GM18868 (cell line): ENCODE measurements at regions not wholly inside any gene's neighbourhood (a gene's known extent, or its start where the extent isn't known, plus 50 kb on each side); places are given as distances from the start of the nearest gene placed in this dataset.
"Not testable (repeated sequence)": the region's sequence is repeated elsewhere in the genome, so short reads cannot be mapped to it uniquely, and the experiment has no call there.

ENCODE experiments used
- ATAC-seq: cut with Tn5 transposase; IDR thresholded peaks from one replicate; pipeline ENCODE4 v1.9.1; 2021; ENCODE audit warnings: mild to moderate bottlenecking, moderate library complexity; ENCODE audit not compliant: unreplicated experiment

- ATAC-seq, result no peak
Measured at GRCh38 chr16:76964464-76965154, 226.4 kb upstream of the MON1B start.

GRCh38 chr16:76970087-76970744, 220.8 kb upstream of the MON1B start:
- no peak for ATAC-seq

- ATAC-seq, result no peak
Measured at GRCh38 chr16:76970745-76971099, 220.3 kb upstream of the MON1B start.

GRCh38 chr16:76976101-76976500, 214.9 kb upstream of the MON1B start:
- ATAC-seq, result peak; percentile 99

- ATAC-seq, result no peak
Measured at GRCh38 chr16:76976756-76977155, 214.2 kb upstream of the MON1B start.

- no peak for ATAC-seq
Measured at GRCh38 chr16:76984196-76984595, 206.8 kb upstream of the MON1B start.

GRCh38 chr16:76985392-76986045, 205.5 kb upstream of the MON1B start:
- no peak for ATAC-seq

GRCh38 chr16:76988526-76988925, 202.5 kb upstream of the MON1B start:
- ATAC-seq, result no peak

- no peak for ATAC-seq
Measured at GRCh38 chr16:77002644-77003043, 188.3 kb upstream of the MON1B start.

- ATAC-seq, result no peak
Measured at GRCh38 chr16:77009453-77009852, 181.5 kb upstream of the MON1B start.

- no peak for ATAC-seq
Measured at GRCh38 chr16:77014441-77014840, 176.5 kb upstream of the MON1B start.

- ATAC-seq, result no peak
Measured at GRCh38 chr16:77030600-77030999, 160.4 kb upstream of the MON1B start.

- no peak for ATAC-seq
Measured at GRCh38 chr16:77033516-77033915, 157.5 kb upstream of the MON1B start.

- no peak for ATAC-seq
Measured at GRCh38 chr16:77035361-77035760, 155.6 kb upstream of the MON1B start.

- ATAC-seq, result no peak
Measured at GRCh38 chr16:77037696-77038347, 153.2 kb upstream of the MON1B start.

- ATAC-seq, result no peak
Measured at GRCh38 chr16:77041468-77041867, 149.5 kb upstream of the MON1B start.

GRCh38 chr16:77043076-77043475, 147.9 kb upstream of the MON1B start:
- ATAC-seq, result no peak

- no peak for ATAC-seq
Measured at GRCh38 chr16:77046206-77046605, 144.8 kb upstream of the MON1B start.

- no peak for ATAC-seq
Measured at GRCh38 chr16:77048085-77048484, 142.9 kb upstream of the MON1B start.

GRCh38 chr16:77049577-77049976, 141.4 kb upstream of the MON1B start:
- no peak for ATAC-seq

GRCh38 chr16:77056597-77056996, 134.4 kb upstream of the MON1B start:
- ATAC-seq, result not testable (repeated sequence)
